WTC11 (cell line): ENCODE measurements at regions not wholly inside any gene's neighbourhood (a gene's known extent, or its start where the extent isn't known, plus 50 kb on each side); places are given as distances from the start of the nearest gene placed in this dataset.
"Not testable (repeated sequence)": the region's sequence is repeated elsewhere in the genome, so short reads cannot be mapped to it uniquely, and the experiment has no call there.

ENCODE experiments used
- ATAC-seq: fragments of 200-7000 bp; cut with Tn5 transposase; 2 replicates; pipeline ENCODE4 v1.10.0; 2021; ENCODE audit warnings: mild to moderate bottlenecking, moderate library complexity
- CTCF ChIA-PET: fragments of 300-600 bp; sonication (Branson Sonifier 250); formaldehyde crosslinking; loops from one replicate; lab custom pipeline; 2021; ENCODE audit warnings: antibody characterized with exemption; lab: Charles Lee
- POLR2A ChIA-PET: fragments of 350-600 bp; sonication (Branson Sonifier 250); formaldehyde crosslinking; loops from one replicate; lab custom pipeline; 2021; ENCODE audit warnings: antibody characterized with exemption; lab: Charles Lee
- DNase-seq: peaks from one replicate; pipeline ENCODE4 v3.0.0; 2021; ENCODE audit warnings: low spot score
- H3K27ac Mint-ChIP-seq: 2 replicates; pipeline ENCODE4 v1.8.0; 2021; ENCODE audit warnings: mixed read lengths
- H3K27me3 Mint-ChIP-seq: 2 replicates; pipeline ENCODE4 v1.8.0; 2021; ENCODE audit warnings: low read depth, mild to moderate bottlenecking, moderate library complexity, mixed read lengths
- H3K36me3 Mint-ChIP-seq: 2 replicates; pipeline ENCODE4 v1.8.0; 2021; ENCODE audit warnings: mixed read lengths
- H3K4me1 Mint-ChIP-seq: 2 replicates; pipeline ENCODE4 v1.8.0; 2022; ENCODE audit warnings: mixed read lengths
- H3K4me3 Mint-ChIP-seq: 2 replicates; pipeline ENCODE4 v1.8.0; 2021; ENCODE audit warnings: mild to moderate bottlenecking, moderate library complexity, mixed read lengths
- H3K9me3 Mint-ChIP-seq: 2 replicates; pipeline ENCODE4 v1.8.0; 2021; ENCODE audit warnings: mixed read lengths
- ATF1 ChIP-seq: sonication (generic); formaldehyde crosslinking; IDR thresholded peaks from 2 replicates; pipeline ENCODE4 v1.8.1; 2023; ENCODE audit warnings: mild to moderate bottlenecking, moderate library complexity, missing genetic modification reagents
- ATF3 ChIP-seq: sonication (generic); formaldehyde crosslinking; conservative IDR thresholded peaks from 2 replicates; pipeline ENCODE4 v1.8.1; 2022; ENCODE audit warnings: mild to moderate bottlenecking, missing genetic modification reagents
- CDX4 ChIP-seq: fragments of 250-450 bp; sonication (Bioruptor Pico); IDR thresholded peaks from 2 replicates; pipeline ENCODE4 v1.9.0; 2021; ENCODE audit warnings: moderate library complexity, mild to moderate bottlenecking, inconsistent platforms, borderline replicate concordance
- CREM ChIP-seq: sonication (generic); formaldehyde crosslinking; IDR thresholded peaks from 2 replicates; pipeline ENCODE4 v1.8.1; 2022; ENCODE audit warnings: mild to moderate bottlenecking, missing genetic modification reagents, moderate library complexity
- ELF4 ChIP-seq: sonication (generic); formaldehyde crosslinking; IDR thresholded peaks from 2 replicates; pipeline ENCODE4 v1.8.1; 2022; ENCODE audit warnings: low read depth, mild to moderate bottlenecking, moderate library complexity, missing genetic modification reagents
- EMX1 ChIP-seq: fragments of 250-450 bp; sonication (Bioruptor Pico); IDR thresholded peaks from 2 replicates; pipeline ENCODE4 v1.8.0; 2021; ENCODE audit warnings: mild to moderate bottlenecking
- ETV6 ChIP-seq: sonication (generic); formaldehyde crosslinking; IDR thresholded peaks from 2 replicates; pipeline ENCODE4 v1.8.1; 2022; ENCODE audit warnings: mild to moderate bottlenecking, missing genetic modification reagents
- FOXJ3 ChIP-seq: sonication (generic); formaldehyde crosslinking; IDR thresholded peaks from 2 replicates; pipeline ENCODE4 v1.9.0; 2021; ENCODE audit warnings: missing genetic modification reagents, mild to moderate bottlenecking, borderline replicate concordance
- MAX ChIP-seq: sonication (generic); formaldehyde crosslinking; IDR thresholded peaks from 2 replicates; pipeline ENCODE4 v1.8.0; 2022; ENCODE audit warnings: mild to moderate bottlenecking, missing genetic modification reagents
- MLX ChIP-seq: sonication (generic); formaldehyde crosslinking; IDR thresholded peaks from 2 replicates; pipeline ENCODE4 v1.8.1; 2023; ENCODE audit warnings: mild to moderate bottlenecking, missing genetic modification reagents, moderate library complexity
- MYBL2 ChIP-seq: sonication (generic); formaldehyde crosslinking; IDR thresholded peaks from 2 replicates; pipeline ENCODE4 v1.8.1; 2023; ENCODE audit warnings: mild to moderate bottlenecking, moderate library complexity, missing genetic modification reagents
- OVOL2 ChIP-seq: fragments of 250-450 bp; sonication (Bioruptor Pico); IDR thresholded peaks from 2 replicates; pipeline ENCODE4 v1.9.0; 2021; ENCODE audit warnings: mild to moderate bottlenecking, borderline replicate concordance
- SP1 ChIP-seq: sonication (generic); formaldehyde crosslinking; conservative IDR thresholded peaks from 2 replicates; pipeline ENCODE4 v1.8.1; 2022; ENCODE audit warnings: missing genetic modification reagents
- TEAD1 ChIP-seq: sonication (generic); formaldehyde crosslinking; IDR thresholded peaks from 2 replicates; pipeline ENCODE4 v1.8.0; 2022; ENCODE audit warnings: mild to moderate bottlenecking, missing genetic modification reagents
- TEAD4 ChIP-seq: sonication (generic); formaldehyde crosslinking; IDR thresholded peaks from 2 replicates; pipeline ENCODE4 v1.8.0; 2022; ENCODE audit warnings: mild to moderate bottlenecking, missing genetic modification reagents
- ZNF121 ChIP-seq: sonication (generic); formaldehyde crosslinking; IDR thresholded peaks from 2 replicates; pipeline ENCODE4 v1.8.0; 2023; ENCODE audit warnings: missing genetic modification reagents
- ZNF232 ChIP-seq: sonication (generic); formaldehyde crosslinking; IDR thresholded peaks from 2 replicates; pipeline ENCODE4 v1.8.0; 2022; ENCODE audit warnings: mild to moderate bottlenecking, missing genetic modification reagents
- ZNF423 ChIP-seq: fragments of 250-450 bp; sonication (Bioruptor Pico); IDR thresholded peaks from 2 replicates; pipeline ENCODE4 v2.1.2; 2022; ENCODE audit warnings: mild to moderate bottlenecking, moderate library complexity
- ZNF671 ChIP-seq: fragments of 250-450 bp; sonication (Bioruptor Pico); IDR thresholded peaks from 2 replicates; pipeline ENCODE4 v1.8.0; 2021; ENCODE audit warnings: mild to moderate bottlenecking
- TF ChIP-seq, protein P1 (sequence below): sonication (generic); formaldehyde crosslinking; IDR thresholded peaks from 2 replicates; pipeline ENCODE4 v1.8.0; 2022; ENCODE audit warnings: mild to moderate bottlenecking, missing genetic modification reagents
- TF ChIP-seq, protein P2 (sequence below): fragments of 250-450 bp; sonication (Bioruptor Pico); conservative IDR thresholded peaks from 2 replicates; pipeline ENCODE4 v1.9.0; 2021; ENCODE audit warnings: mild to moderate bottlenecking
- TF ChIP-seq, protein P3 (sequence below): sonication (generic); formaldehyde crosslinking; IDR thresholded peaks from 2 replicates; pipeline ENCODE4 v1.8.1; 2023; ENCODE audit warnings: mild to moderate bottlenecking, missing genetic modification reagents, borderline replicate concordance
- TF ChIP-seq, protein P4 (sequence below): sonication (generic); formaldehyde crosslinking; IDR thresholded peaks from 2 replicates; pipeline ENCODE4 v1.8.1; 2022; ENCODE audit warnings: low read depth, mild to moderate bottlenecking, moderate library complexity, missing genetic modification reagents, borderline replicate concordance

- ATAC-seq = peak; percentile 66
- CTCF ChIA-PET, H3K27me3 Mint-ChIP-seq: not testable (repeated sequence)
- peaks cover 14% of the 10 kb centered on the region for H3K9me3 Mint-ChIP-seq
- peaks cover 53% of the 10 kb centered on the region for H3K4me1 Mint-ChIP-seq
- H3K27ac Mint-ChIP-seq = peak overlapping the region; percentile 97
- TF ChIP-seq, protein P1, sequence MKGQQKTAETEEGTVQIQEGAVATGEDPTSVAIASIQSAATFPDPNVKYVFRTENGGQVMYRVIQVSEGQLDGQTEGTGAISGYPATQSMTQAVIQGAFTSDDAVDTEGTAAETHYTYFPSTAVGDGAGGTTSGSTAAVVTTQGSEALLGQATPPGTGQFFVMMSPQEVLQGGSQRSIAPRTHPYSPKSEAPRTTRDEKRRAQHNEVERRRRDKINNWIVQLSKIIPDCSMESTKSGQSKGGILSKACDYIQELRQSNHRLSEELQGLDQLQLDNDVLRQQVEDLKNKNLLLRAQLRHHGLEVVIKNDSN (CRISPR knock-in tag) = 0 out of 2 replicates have a peak, but pooled peaks have one; percentile 34
- TF ChIP-seq TEAD1 (CRISPR knock-in tag) = peak; percentile 91; the same call in 1 of the 2 replicates
- TF ChIP-seq, all 79 proteins: peak for 2; not testable (repeated sequence) for 77
- DNase-seq = peak; percentile 38
- H3K4me3 Mint-ChIP-seq, POLR2A ChIA-PET: not testable (repeated sequence)
- H3K36me3 Mint-ChIP-seq = peaks cover 12% of the 10 kb centered on the region
These were observed 570.6 kb upstream of the PCDH7 start for GRCh38 chr4:30149539-30149938.

DNA sequence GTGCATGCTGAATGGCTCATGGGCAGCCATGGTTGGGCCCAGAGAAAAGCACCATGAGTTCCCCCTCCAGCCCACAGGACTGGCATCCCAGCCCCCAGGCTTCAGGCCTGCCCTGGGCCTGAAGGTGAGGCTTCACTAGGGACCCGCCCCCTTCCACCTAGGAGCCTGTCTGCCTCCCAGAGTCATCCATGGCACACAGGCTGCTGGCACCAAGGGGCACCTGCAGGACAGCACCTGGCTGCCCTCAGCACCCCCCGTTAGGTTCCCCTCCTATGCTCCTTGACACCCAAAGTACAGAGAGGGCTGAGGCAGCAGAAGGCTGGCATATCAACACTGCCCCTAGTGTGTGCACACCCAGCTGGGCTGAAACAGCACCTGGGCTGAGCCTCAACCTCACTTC is 566.7 kb upstream of the PCDH7 start:
- POLR2A ChIA-PET = no interaction called here

DNA sequence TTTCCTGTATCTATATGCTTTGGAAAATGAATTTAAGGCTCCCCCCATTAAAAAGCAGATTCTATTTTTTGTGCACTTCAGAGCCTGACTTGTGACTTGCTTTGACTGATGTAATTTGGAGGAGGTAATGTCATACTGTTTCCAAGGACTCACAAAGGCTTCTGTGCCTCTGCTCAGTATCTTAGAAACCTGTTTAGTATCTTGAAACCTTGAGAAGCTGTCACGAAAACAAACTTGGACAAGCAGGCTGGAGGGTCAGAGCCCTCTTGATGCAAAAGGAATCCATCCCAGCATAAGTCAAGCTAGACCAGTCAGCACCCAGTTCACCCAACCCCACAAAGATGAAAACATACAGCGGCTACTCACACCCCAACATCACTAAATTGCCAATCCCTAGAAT is 560.0 kb upstream of the PCDH7 start:
- Mint-ChIP-seq H3K27ac (peak overlapping the region; percentile 28; the same call in 1 of the 2 replicates), H3K4me1 (no peaks in the 10 kb centered on the region), H3K4me3 (no peak overlapping the region), H3K9me3 (0 out of 2 replicates have a peak, but pooled peaks cover 6% of the 10 kb centered on the region), H3K27me3 (no peaks in the 10 kb centered on the region), H3K36me3 (peaks cover 1% of the 10 kb centered on the region; the same call in 1 of the 2 replicates)
- no peak for ATAC-seq
- ChIA-PET POLR2A (no interaction called here), CTCF (no interaction called here)
- no peak for DNase-seq
- no peak for TF ChIP-seq SP1 (CRISPR knock-in tag)
- TF ChIP-seq OVOL2 (CRISPR knock-in tag) = no peak
- no peak for TF ChIP-seq ZNF671 (CRISPR knock-in tag)
- TF ChIP-seq TEAD1 (CRISPR knock-in tag) = no peak
- TF ChIP-seq TEAD4 (CRISPR knock-in tag) = no peak
- TF ChIP-seq ETV6 = no peak
- TF ChIP-seq ZNF121 = no peak
- no peak for TF ChIP-seq ATF1 (CRISPR knock-in tag)
- TF ChIP-seq MLX (CRISPR knock-in tag) = no peak
- no peak for TF ChIP-seq CREM
- TF ChIP-seq ELF4 (CRISPR knock-in tag) = no peak
- TF ChIP-seq, protein P2, sequence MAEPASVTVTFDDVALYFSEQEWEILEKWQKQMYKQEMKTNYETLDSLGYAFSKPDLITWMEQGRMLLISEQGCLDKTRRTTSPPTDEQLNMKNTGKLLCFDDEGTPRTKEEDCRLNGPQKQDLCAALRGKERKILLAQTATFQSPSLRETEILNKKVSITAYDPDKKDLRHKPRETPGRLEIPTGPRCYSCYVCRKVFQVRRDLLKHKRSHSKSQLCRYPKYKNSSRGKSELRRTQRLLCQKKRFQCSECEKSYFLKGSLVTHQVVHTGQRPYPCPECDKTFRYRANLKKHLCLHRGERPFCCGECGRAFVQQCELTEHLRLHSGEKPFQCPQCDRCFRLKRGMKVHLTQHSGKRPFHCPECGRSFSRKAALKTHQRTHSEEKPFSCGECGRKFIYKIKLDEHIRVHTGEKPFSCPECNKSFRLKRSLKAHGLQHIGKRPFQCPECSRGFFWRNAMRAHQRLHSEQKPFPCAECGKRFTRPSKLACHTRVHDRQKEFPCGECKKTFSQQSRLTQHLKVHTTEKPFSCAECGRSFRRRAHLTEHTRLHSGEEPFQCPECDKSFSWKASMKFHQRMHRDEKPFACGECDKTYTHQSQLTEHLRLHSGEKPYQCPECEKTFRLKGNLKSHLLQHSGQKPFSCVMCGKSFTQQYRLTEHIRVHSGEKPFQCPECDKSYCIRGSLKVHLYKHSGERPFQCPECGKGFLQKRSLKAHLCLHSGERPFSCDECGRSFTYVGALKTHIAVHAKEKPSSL (CRISPR knock-in tag) = no peak

More for the DNA sequence above, 566.7 kb upstream of the PCDH7 start:
- DNase-seq = no peak
- no peak overlapping the region for H3K4me3 Mint-ChIP-seq
- no peak overlapping the region for H3K27ac Mint-ChIP-seq
- H3K9me3 Mint-ChIP-seq = peaks cover 18% of the 10 kb centered on the region
- peaks cover 13% of the 10 kb centered on the region for H3K36me3 Mint-ChIP-seq
- peaks cover 33% of the 10 kb centered on the region for H3K4me1 Mint-ChIP-seq
- no peaks in the 10 kb centered on the region for H3K27me3 Mint-ChIP-seq
- TF ChIP-seq, protein P3, sequence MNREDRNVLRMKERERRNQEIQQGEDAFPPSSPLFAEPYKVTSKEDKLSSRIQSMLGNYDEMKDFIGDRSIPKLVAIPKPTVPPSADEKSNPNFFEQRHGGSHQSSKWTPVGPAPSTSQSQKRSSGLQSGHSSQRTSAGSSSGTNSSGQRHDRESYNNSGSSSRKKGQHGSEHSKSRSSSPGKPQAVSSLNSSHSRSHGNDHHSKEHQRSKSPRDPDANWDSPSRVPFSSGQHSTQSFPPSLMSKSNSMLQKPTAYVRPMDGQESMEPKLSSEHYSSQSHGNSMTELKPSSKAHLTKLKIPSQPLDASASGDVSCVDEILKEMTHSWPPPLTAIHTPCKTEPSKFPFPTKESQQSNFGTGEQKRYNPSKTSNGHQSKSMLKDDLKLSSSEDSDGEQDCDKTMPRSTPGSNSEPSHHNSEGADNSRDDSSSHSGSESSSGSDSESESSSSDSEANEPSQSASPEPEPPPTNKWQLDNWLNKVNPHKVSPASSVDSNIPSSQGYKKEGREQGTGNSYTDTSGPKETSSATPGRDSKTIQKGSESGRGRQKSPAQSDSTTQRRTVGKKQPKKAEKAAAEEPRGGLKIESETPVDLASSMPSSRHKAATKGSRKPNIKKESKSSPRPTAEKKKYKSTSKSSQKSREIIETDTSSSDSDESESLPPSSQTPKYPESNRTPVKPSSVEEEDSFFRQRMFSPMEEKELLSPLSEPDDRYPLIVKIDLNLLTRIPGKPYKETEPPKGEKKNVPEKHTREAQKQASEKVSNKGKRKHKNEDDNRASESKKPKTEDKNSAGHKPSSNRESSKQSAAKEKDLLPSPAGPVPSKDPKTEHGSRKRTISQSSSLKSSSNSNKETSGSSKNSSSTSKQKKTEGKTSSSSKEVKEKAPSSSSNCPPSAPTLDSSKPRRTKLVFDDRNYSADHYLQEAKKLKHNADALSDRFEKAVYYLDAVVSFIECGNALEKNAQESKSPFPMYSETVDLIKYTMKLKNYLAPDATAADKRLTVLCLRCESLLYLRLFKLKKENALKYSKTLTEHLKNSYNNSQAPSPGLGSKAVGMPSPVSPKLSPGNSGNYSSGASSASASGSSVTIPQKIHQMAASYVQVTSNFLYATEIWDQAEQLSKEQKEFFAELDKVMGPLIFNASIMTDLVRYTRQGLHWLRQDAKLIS (CRISPR knock-in tag) = no peak
- TF ChIP-seq FOXJ3 (CRISPR knock-in tag) = no peak
- TF ChIP-seq ZNF423 = no peak
- no peak for TF ChIP-seq ZNF121
- TF ChIP-seq EMX1 (CRISPR knock-in tag) = no peak
- no peak for TF ChIP-seq MAX (CRISPR knock-in tag)
- no peak for TF ChIP-seq ZNF232 (CRISPR knock-in tag)
- no peak for TF ChIP-seq ATF1 (CRISPR knock-in tag)
- no peak for TF ChIP-seq MYBL2 (CRISPR knock-in tag)
- TF ChIP-seq ATF3 (CRISPR knock-in tag) = no peak
- no peak for TF ChIP-seq CDX4 (CRISPR knock-in tag)
- TF ChIP-seq, protein P4, sequence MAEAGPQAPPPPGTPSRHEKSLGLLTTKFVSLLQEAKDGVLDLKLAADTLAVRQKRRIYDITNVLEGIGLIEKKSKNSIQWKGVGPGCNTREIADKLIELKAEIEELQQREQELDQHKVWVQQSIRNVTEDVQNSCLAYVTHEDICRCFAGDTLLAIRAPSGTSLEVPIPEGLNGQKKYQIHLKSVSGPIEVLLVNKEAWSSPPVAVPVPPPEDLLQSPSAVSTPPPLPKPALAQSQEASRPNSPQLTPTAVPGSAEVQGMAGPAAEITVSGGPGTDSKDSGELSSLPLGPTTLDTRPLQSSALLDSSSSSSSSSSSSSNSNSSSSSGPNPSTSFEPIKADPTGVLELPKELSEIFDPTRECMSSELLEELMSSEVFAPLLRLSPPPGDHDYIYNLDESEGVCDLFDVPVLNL (CRISPR knock-in tag) = no peak
- TF ChIP-seq, all 79 proteins: peak for 0
- CTCF ChIA-PET = no interaction called here
- ATAC-seq = no peak
